ENCODE measurements at regions not wholly inside any gene's neighbourhood (a gene's known extent, or its start where the extent isn't known, plus 50 kb on each side); places are given as distances from the start of the nearest gene placed in this dataset.
"Not testable (repeated sequence)": the region's sequence is repeated elsewhere in the genome, so short reads cannot be mapped to it uniquely, and the experiment has no call there.

DNA sequence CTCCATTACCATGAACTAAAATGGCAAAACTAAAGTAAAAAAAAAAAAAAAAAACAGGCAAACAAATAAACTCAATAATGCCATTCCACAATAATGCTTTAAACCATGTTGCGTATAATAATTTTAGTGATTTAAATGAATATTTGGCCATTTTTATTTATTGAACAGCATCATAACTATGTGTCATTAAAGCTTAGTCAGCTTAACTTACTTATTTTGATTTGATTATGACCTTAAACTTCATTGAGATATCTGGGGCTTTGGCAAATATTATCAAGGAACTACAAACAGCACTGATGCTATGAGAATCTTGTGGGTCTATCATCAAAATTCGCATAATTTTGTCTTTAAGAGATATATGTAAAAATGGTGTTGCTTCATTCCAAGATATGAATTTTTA is 1610.3 kb upstream of the NUDT12 start:
- Histone ChIP-seq H2AFZ (ENCODE audit: low read depth, low read length) (no peak overlapping the region), H3K36me3 (ENCODE audit: insufficient read depth, low read length) (no peaks in the 10 kb centered on the region), H3K27me3 (ENCODE audit: insufficient read depth, low read length) (no peaks in the 10 kb centered on the region), H3K4me1 (ENCODE audit: insufficient read depth, low read length) (no peaks in the 10 kb centered on the region), H3K4me3 (ENCODE audit: low read length) (no peak overlapping the region), H3K9me3 (ENCODE audit: low read length) (no peaks in the 10 kb centered on the region)

- Histone ChIP-seq H2AFZ (ENCODE audit: low read depth, low read length) (no peak overlapping the region), H3K4me3 (ENCODE audit: low read length) (no peak overlapping the region), H3K9me3 (ENCODE audit: low read length) (no peaks in the 10 kb centered on the region), H3K27me3 (ENCODE audit: insufficient read depth, low read length) (no peaks in the 10 kb centered on the region), H3K36me3 (ENCODE audit: insufficient read depth, low read length) (no peaks in the 10 kb centered on the region), H3K4me1 (ENCODE audit: insufficient read depth, low read length) (no peaks in the 10 kb centered on the region)
Measured at GRCh38 chr5:105168806-105169205, 1606.2 kb upstream of the NUDT12 start.

DNA sequence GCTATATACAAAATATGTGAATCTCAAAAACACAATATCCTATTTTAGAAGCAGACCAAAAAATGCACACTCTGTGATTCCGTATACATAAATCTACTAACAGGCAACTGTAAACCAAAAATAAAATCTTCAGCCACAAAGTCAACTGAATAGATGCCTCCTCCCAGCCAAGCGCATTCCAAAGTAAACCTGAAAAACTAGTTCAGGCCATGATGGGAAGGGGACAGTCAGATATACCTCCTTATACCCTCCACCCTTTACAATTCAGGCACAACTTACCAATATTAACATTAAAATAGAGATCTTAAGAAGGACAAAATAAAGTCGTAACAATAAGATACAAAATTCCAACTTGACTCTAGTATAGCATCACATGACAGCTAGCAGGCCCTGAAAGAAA is 1604.5 kb upstream of the NUDT12 start:
- Histone ChIP-seq H3K27me3 (ENCODE audit: insufficient read depth, low read length) (no peaks in the 10 kb centered on the region), H2AFZ (ENCODE audit: low read depth, low read length) (no peak overlapping the region), H3K4me1 (ENCODE audit: insufficient read depth, low read length) (no peaks in the 10 kb centered on the region), H3K4me3 (ENCODE audit: low read length) (no peak overlapping the region), H3K36me3 (ENCODE audit: insufficient read depth, low read length) (no peaks in the 10 kb centered on the region), H3K9me3 (ENCODE audit: low read length) (no peaks in the 10 kb centered on the region)

GRCh38 chr5:105163547-105163946 is 1601.0 kb upstream of the NUDT12 start:
- no peaks in the 10 kb centered on the region for H3K27me3 ChIP-seq (ENCODE audit: insufficient read depth, low read length)

DNA sequence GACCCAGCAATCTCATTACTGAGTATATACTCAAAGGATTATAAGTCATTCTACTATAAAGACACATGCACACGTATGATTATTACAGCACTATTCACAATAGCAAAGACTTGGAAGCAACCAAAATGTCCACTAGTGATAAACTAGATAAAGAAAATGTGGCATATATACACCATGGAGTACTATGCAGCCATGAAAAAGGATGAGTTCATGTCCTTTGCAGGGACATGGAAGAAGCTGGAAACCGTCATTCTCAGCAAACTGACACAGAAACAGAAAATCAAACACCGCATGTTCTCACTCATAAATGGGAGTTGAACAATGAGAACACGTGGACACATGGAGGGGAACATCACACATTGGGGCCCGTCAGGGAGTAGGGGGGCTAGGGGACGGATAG is 1600.0 kb upstream of the NUDT12 start:
- not testable (repeated sequence) for H3K4me3 ChIP-seq (ENCODE audit: low read length); H3K27me3 ChIP-seq (ENCODE audit: insufficient read depth, low read length); H3K9me3 ChIP-seq (ENCODE audit: low read length); H2AFZ ChIP-seq (ENCODE audit: low read depth, low read length); H3K36me3 ChIP-seq (ENCODE audit: insufficient read depth, low read length); H3K4me1 ChIP-seq (ENCODE audit: insufficient read depth, low read length)

More at GRCh38 chr5:105163547-105163946, 1601.0 kb upstream of the NUDT12 start:
- no peak overlapping the region for H2AFZ ChIP-seq (ENCODE audit: low read depth, low read length)
- H3K9me3 ChIP-seq (ENCODE audit: low read length): no peaks in the 10 kb centered on the region
- H3K36me3 ChIP-seq (ENCODE audit: insufficient read depth, low read length): no peaks in the 10 kb centered on the region
- no peak overlapping the region for H3K4me3 ChIP-seq (ENCODE audit: low read length)
- H3K4me1 ChIP-seq (ENCODE audit: insufficient read depth, low read length): no peaks in the 10 kb centered on the region

DNA sequence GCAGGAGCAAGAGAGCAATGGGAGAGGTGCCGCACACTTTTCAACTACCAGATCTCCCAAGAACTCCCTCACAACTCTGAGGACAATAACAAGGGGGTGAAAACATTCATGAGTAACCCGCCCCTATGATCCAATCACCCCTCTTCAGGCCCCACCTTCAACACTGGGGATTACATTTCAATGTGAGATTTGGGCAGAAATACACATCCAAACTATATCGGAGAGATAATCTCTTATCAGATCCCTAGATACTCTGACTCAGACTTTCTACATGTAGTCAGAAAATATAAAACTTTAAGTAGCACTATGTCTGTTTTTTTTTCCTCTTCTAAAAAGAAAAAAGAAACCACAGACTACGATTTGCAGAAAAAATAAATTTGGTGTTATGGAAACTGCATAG is 1595.9 kb upstream of the NUDT12 start:
- no peak overlapping the region for H3K4me3 ChIP-seq (ENCODE audit: low read length)
- no peaks in the 10 kb centered on the region for H3K36me3 ChIP-seq (ENCODE audit: insufficient read depth, low read length)
- H3K27me3 ChIP-seq (ENCODE audit: insufficient read depth, low read length): no peaks in the 10 kb centered on the region
- H3K4me1 ChIP-seq (ENCODE audit: insufficient read depth, low read length): no peaks in the 10 kb centered on the region
- no peaks in the 10 kb centered on the region for H3K9me3 ChIP-seq (ENCODE audit: low read length)
- no peak overlapping the region for H2AFZ ChIP-seq (ENCODE audit: low read depth, low read length)

- H2AFZ ChIP-seq (ENCODE audit: low read depth, low read length): no peak overlapping the region
- H3K4me1 ChIP-seq (ENCODE audit: insufficient read depth, low read length): peaks cover 10% of the 10 kb centered on the region
- no peaks in the 10 kb centered on the region for H3K36me3 ChIP-seq (ENCODE audit: insufficient read depth, low read length)
- H3K27me3 ChIP-seq (ENCODE audit: insufficient read depth, low read length): no peaks in the 10 kb centered on the region
- H3K4me3 ChIP-seq (ENCODE audit: low read length): no peak overlapping the region
- H3K9me3 ChIP-seq (ENCODE audit: low read length): no peaks in the 10 kb centered on the region
Measured at GRCh38 chr5:105150323-105150722, 1587.7 kb upstream of the NUDT12 start.

- no peaks in the 10 kb centered on the region for H3K27me3 ChIP-seq (ENCODE audit: insufficient read depth, low read length)
- no peaks in the 10 kb centered on the region for H3K36me3 ChIP-seq (ENCODE audit: insufficient read depth, low read length)
- H3K4me1 ChIP-seq (ENCODE audit: insufficient read depth, low read length): peaks cover 10% of the 10 kb centered on the region
- no peak overlapping the region for H3K4me3 ChIP-seq (ENCODE audit: low read length)
- no peak overlapping the region for H2AFZ ChIP-seq (ENCODE audit: low read depth, low read length)
- no peaks in the 10 kb centered on the region for H3K9me3 ChIP-seq (ENCODE audit: low read length)
Measured at GRCh38 chr5:105146867-105147266, 1584.3 kb upstream of the NUDT12 start.

GRCh38 chr5:105145152-105145551 is 1582.6 kb upstream of the NUDT12 start:
- H3K27me3 ChIP-seq (ENCODE audit: insufficient read depth, low read length): no peaks in the 10 kb centered on the region
- peaks cover 4% of the 10 kb centered on the region for H3K4me1 ChIP-seq (ENCODE audit: insufficient read depth, low read length)
- H3K36me3 ChIP-seq (ENCODE audit: insufficient read depth, low read length): no peaks in the 10 kb centered on the region
- H2AFZ ChIP-seq (ENCODE audit: low read depth, low read length): no peak overlapping the region
- no peaks in the 10 kb centered on the region for H3K9me3 ChIP-seq (ENCODE audit: low read length)
- no peak overlapping the region for H3K4me3 ChIP-seq (ENCODE audit: low read length)

DNA sequence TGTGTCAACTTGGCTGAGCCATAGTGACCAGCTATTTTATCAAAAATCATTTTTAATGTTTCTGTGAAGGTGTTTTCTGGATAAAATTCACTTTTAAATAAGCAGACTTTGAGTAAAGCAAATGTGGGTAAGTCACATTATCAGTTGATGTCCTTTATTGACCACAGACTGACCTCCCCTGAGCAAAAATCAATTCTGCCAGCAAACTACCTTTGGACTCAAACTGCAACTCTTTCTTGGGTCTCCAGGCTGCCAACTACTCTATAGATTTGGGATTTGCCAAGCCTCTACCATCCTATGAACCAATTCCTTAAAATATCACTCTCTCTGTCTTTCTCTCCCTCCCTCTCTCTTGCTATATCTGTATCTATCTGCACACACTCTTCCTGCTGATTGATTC is 1571.7 kb upstream of the NUDT12 start:
- Histone ChIP-seq H2AFZ (ENCODE audit: low read depth, low read length) (no peak overlapping the region), H3K4me1 (ENCODE audit: insufficient read depth, low read length) (no peaks in the 10 kb centered on the region), H3K4me3 (ENCODE audit: low read length) (no peak overlapping the region), H3K9me3 (ENCODE audit: low read length) (peaks cover 3% of the 10 kb centered on the region), H3K36me3 (ENCODE audit: insufficient read depth, low read length) (no peaks in the 10 kb centered on the region), H3K27me3 (ENCODE audit: insufficient read depth, low read length) (no peaks in the 10 kb centered on the region)

- Histone ChIP-seq H3K36me3 (ENCODE audit: insufficient read depth, low read length) (no peaks in the 10 kb centered on the region), H3K4me3 (ENCODE audit: low read length) (no peak overlapping the region), H3K9me3 (ENCODE audit: low read length) (peaks cover 3% of the 10 kb centered on the region), H2AFZ (ENCODE audit: low read depth, low read length) (no peak overlapping the region), H3K27me3 (ENCODE audit: insufficient read depth, low read length) (no peaks in the 10 kb centered on the region), H3K4me1 (ENCODE audit: insufficient read depth, low read length) (no peaks in the 10 kb centered on the region)
Measured at GRCh38 chr5:105133087-105133486, 1570.5 kb upstream of the NUDT12 start.

- peaks cover 3% of the 10 kb centered on the region for H3K9me3 ChIP-seq (ENCODE audit: low read length)
- no peaks in the 10 kb centered on the region for H3K27me3 ChIP-seq (ENCODE audit: insufficient read depth, low read length)
- no peaks in the 10 kb centered on the region for H3K4me1 ChIP-seq (ENCODE audit: insufficient read depth, low read length)
- no peak overlapping the region for H3K4me3 ChIP-seq (ENCODE audit: low read length)
- no peaks in the 10 kb centered on the region for H3K36me3 ChIP-seq (ENCODE audit: insufficient read depth, low read length)
- no peak overlapping the region for H2AFZ ChIP-seq (ENCODE audit: low read depth, low read length)
Measured at GRCh38 chr5:105132581-105132980, 1570.0 kb upstream of the NUDT12 start.

DNA sequence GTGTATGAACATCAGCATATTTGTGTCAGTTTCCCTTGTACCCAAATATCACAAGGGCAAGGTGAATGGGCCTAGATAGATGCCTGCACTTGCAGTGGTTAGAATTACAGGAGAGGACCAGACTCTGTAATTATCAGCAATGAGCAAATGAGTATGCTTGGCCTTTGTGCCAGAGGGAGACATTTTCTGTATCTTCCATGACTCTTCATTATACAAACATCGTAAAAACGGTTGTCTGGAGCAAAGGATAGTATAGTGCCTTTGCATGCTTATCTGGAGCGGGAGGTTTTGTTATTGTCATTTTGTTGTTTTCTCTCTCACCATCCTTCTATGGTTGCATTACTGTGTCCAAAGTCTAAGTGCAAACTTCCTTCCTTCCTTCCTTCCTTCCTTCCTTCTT is 1568.5 kb upstream of the NUDT12 start:
- Histone ChIP-seq H3K4me1 (ENCODE audit: insufficient read depth, low read length) (no peaks in the 10 kb centered on the region), H3K9me3 (ENCODE audit: low read length) (peaks cover 3% of the 10 kb centered on the region), H3K27me3 (ENCODE audit: insufficient read depth, low read length) (no peaks in the 10 kb centered on the region), H3K36me3 (ENCODE audit: insufficient read depth, low read length) (no peaks in the 10 kb centered on the region), H2AFZ (ENCODE audit: low read depth, low read length) (no peak overlapping the region), H3K4me3 (ENCODE audit: low read length) (no peak overlapping the region)

DNA sequence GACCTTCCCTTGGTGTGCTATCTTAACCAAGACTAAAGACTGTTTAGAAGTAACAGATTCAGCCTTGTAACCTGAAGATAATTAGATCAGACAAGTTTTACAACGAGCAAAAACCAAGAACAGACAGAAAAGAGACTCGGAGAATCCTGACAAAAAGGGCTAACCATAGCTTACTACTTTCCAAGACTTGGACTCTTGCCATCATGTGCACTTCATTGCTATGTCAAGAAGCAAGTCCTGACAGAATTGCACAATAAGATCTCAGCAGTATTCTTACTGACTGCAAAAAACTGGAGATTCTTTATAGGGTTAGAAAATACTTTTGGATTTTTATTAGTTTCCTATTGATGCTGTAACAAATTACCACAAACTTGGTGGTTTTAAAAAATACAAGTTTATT is 1539.0 kb upstream of the NUDT12 start:
- Histone ChIP-seq H3K4me3 (ENCODE audit: low read length) (no peak overlapping the region), H3K9me3 (ENCODE audit: low read length) (no peaks in the 10 kb centered on the region), H3K36me3 (ENCODE audit: insufficient read depth, low read length) (no peaks in the 10 kb centered on the region), H3K4me1 (ENCODE audit: insufficient read depth, low read length) (no peaks in the 10 kb centered on the region), H3K27me3 (ENCODE audit: insufficient read depth, low read length) (no peaks in the 10 kb centered on the region), H2AFZ (ENCODE audit: low read depth, low read length) (no peak overlapping the region)

Data from neuron (in vitro differentiated cells).